ENCODE measurements at regions not wholly inside any gene's neighbourhood (a gene's known extent, or its start where the extent isn't known, plus 50 kb on each side); places are given as distances from the start of the nearest gene placed in this dataset.

DNA sequence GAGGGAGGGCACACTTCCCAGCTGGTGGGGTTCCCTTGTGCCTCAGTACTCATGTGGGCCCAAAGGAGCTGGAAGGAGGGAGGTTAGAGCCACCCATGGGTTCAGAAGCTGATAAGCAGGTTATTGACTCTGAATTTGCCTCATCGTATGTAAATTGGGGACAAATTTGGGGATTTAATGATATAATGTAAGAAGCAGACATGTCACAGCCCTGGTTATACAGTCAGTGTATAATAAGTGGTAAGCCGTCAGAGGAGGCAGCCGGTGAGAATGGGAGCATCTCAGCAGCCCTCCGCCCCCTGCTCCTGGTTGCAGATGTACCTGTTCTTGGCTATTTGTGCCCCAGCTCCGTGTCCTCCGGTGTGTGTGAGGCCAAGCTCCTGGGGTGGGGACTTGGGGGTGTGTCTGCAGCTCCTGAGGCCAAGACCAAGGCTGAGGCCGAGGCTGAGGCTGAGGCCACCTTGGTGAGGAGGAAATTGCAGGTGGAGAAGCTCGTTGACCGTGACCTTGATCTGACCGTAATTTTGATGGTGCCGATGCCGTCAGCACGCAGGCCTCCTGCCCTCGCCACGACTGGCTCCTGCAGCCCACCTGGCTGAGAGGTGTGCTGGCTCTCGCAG, 288.1 kb downstream of the SEC14L1 start:
- TF ChIP-seq FOXM1 (IDR thresholded peaks at IDR 0.05; ENCODE audit: borderline replicate concordance, low read depth) = no peak
- TF ChIP-seq, protein P1, sequence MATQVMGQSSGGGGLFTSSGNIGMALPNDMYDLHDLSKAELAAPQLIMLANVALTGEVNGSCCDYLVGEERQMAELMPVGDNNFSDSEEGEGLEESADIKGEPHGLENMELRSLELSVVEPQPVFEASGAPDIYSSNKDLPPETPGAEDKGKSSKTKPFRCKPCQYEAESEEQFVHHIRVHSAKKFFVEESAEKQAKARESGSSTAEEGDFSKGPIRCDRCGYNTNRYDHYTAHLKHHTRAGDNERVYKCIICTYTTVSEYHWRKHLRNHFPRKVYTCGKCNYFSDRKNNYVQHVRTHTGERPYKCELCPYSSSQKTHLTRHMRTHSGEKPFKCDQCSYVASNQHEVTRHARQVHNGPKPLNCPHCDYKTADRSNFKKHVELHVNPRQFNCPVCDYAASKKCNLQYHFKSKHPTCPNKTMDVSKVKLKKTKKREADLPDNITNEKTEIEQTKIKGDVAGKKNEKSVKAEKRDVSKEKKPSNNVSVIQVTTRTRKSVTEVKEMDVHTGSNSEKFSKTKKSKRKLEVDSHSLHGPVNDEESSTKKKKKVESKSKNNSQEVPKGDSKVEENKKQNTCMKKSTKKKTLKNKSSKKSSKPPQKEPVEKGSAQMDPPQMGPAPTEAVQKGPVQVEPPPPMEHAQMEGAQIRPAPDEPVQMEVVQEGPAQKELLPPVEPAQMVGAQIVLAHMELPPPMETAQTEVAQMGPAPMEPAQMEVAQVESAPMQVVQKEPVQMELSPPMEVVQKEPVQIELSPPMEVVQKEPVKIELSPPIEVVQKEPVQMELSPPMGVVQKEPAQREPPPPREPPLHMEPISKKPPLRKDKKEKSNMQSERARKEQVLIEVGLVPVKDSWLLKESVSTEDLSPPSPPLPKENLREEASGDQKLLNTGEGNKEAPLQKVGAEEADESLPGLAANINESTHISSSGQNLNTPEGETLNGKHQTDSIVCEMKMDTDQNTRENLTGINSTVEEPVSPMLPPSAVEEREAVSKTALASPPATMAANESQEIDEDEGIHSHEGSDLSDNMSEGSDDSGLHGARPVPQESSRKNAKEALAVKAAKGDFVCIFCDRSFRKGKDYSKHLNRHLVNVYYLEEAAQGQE (IDR thresholded peaks at IDR 0.05; ENCODE audit: low read depth) = no peak
- TF ChIP-seq, protein P2, sequence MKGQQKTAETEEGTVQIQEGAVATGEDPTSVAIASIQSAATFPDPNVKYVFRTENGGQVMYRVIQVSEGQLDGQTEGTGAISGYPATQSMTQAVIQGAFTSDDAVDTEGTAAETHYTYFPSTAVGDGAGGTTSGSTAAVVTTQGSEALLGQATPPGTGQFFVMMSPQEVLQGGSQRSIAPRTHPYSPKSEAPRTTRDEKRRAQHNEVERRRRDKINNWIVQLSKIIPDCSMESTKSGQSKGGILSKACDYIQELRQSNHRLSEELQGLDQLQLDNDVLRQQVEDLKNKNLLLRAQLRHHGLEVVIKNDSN (IDR thresholded peaks at IDR 0.05) = no peak
- no peak for TF ChIP-seq TCF12 (IDR thresholded peaks at IDR 0.05; ENCODE audit: low read depth)
- TF ChIP-seq NFIC (IDR thresholded peaks at IDR 0.05) = no peak
- no peak for TF ChIP-seq RAD21 (IDR thresholded peaks at IDR 0.05; ENCODE audit: low read depth)

DNA sequence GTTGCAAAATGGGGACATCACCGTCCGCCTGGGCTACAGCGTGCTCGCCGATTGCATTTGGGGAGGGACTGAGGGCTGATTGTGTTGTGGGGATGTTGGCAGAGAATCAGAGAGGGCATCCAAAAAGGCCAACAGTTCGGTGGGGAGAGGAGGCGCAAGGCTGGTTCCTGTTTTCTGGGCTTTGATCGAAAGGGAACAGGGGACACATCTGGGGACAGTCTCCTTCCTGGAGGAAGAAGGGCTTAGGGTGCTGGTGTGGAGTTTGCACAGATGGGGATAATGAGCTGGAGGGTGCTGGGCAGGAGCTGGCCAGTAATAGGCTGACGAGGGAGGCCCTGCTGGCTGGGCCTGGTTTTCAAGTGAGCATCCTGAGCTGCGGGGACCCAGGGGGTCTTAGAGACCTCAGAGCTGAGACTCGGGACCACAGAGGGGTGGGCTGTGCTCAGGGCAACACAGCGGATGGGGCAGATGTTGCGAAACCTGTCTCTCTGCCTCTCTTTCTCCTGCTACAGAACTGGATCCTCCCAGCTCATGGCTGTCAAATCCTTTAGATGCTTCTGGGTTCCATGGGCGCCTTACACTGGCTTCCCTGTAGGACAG, 288.7 kb downstream of the SEC14L1 start:
- TF ChIP-seq CEBPB (IDR thresholded peaks at IDR 0.05) = peak; percentile 80
- TF ChIP-seq, protein P2 (IDR thresholded peaks at IDR 0.05) = no peak
- TF ChIP-seq, protein P3, sequence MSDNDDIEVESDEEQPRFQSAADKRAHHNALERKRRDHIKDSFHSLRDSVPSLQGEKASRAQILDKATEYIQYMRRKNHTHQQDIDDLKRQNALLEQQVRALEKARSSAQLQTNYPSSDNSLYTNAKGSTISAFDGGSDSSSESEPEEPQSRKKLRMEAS (IDR thresholded peaks at IDR 0.05) = no peak

DNA sequence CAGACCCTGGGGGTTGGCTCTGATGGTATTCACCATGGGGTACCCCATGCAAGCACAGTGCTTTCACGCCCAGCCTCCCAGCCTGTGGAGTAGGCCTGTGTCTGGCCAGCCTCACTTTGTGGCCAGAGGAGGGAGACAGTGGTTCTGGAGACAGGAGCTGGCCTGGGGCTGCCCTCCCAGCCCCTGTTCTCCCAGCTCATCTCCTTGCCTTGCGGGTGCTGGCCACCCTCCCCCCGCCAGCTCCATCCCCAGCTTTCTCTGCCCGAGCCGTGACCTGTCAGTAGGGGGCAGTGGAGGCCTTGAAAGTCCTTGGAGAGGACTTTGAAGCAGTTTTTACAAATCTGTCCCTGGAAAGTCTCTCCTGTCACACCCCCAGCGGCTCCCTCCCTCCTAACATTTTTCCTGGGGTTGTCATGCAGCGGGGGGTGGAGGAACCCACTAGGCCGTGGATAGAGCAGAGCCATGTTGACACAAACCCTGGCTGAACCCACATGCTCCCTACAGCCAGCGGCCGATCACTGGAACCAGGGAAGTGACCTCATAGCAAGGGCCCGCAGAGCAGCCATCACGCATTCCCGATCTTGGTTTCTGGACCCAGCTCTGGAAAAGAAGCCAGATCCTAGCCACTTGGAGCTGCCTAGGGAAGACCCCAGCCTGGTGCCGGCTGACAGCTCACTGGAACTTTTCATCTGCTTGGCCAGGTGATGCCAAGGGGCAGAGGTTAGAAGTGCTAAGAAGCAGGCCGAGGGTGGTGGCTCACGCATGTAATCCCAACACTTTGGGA, 289.4 kb downstream of the SEC14L1 start:
- TF ChIP-seq FOXM1 (IDR thresholded peaks at IDR 0.05; ENCODE audit: borderline replicate concordance, low read depth) = no peak
- peak; percentile 38; the same call in 1 of the 2 replicates for TF ChIP-seq TCF12 (IDR thresholded peaks at IDR 0.05; ENCODE audit: low read depth)
- peak; percentile 83 for TF ChIP-seq RAD21 (IDR thresholded peaks at IDR 0.05; ENCODE audit: low read depth)
- peak; percentile 31; the same call in 1 of the 2 replicates for TF ChIP-seq YY1 (IDR thresholded peaks at IDR 0.05; ENCODE audit: low read depth)
- no peak for TF ChIP-seq CEBPB (IDR thresholded peaks at IDR 0.05)
- no peak for TF ChIP-seq TAF1 (IDR thresholded peaks at IDR 0.05; ENCODE audit: low read depth)
- no peak for TF ChIP-seq EP300 (IDR thresholded peaks at IDR 0.05; ENCODE audit: borderline replicate concordance)

DNA sequence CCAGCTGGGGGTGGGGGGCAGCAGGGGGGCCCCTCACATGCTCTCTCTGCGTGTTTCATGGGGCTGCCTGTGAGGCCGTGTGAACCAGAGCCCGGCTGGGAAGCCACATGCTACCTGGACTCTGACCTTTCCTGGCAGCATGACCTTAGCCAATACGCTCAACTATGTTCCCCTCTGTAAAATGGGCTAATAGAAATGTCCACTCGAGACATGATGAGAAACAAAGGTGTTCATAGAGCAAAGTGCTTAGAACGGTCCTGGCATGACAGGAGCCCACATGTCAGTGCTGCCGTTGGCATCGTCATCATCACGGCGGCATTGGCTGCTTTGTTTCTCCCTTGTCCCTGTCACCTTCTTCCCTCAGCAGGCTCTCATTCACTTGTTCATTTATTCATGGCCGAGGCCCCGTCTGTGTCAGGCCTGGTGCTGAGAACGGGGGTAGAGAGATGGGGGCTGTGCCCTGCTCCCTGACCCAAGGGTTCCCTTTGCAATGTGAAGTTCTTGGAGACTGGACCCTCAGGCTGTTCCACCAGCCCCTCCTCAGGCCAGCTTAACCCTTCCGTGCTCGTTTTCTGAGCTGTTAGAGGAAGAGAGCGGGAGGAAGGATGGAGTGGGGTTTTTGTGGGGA, 291.4 kb downstream of the SEC14L1 start:
- TF ChIP-seq EP300 (IDR thresholded peaks at IDR 0.05; ENCODE audit: borderline replicate concordance) (no peak), EGR1 (IDR thresholded peaks at IDR 0.05) (no peak), FOXM1 (IDR thresholded peaks at IDR 0.05; ENCODE audit: borderline replicate concordance, low read depth) (no peak), TAF1 (IDR thresholded peaks at IDR 0.05; ENCODE audit: low read depth) (no peak), ZBTB7A (IDR thresholded peaks at IDR 0.05; ENCODE audit: low read depth) (no peak), NFIC (IDR thresholded peaks at IDR 0.05) (no peak), CEBPB (IDR thresholded peaks at IDR 0.05) (no peak), TCF12 (IDR thresholded peaks at IDR 0.05; ENCODE audit: low read depth) (no peak), RAD21 (IDR thresholded peaks at IDR 0.05; ENCODE audit: low read depth) (no peak), YY1 (IDR thresholded peaks at IDR 0.05; ENCODE audit: low read depth) (no peak), CREB1 (IDR thresholded peaks at IDR 0.05; ENCODE audit: low read depth) (no peak), TEAD4 (IDR thresholded peaks at IDR 0.05) (no peak)
- TF ChIP-seq, protein P1 (IDR thresholded peaks at IDR 0.05; ENCODE audit: low read depth) = no peak
- TF ChIP-seq, protein P2 (IDR thresholded peaks at IDR 0.05) = no peak
- TF ChIP-seq, protein P3 (IDR thresholded peaks at IDR 0.05) = no peak

DNA sequence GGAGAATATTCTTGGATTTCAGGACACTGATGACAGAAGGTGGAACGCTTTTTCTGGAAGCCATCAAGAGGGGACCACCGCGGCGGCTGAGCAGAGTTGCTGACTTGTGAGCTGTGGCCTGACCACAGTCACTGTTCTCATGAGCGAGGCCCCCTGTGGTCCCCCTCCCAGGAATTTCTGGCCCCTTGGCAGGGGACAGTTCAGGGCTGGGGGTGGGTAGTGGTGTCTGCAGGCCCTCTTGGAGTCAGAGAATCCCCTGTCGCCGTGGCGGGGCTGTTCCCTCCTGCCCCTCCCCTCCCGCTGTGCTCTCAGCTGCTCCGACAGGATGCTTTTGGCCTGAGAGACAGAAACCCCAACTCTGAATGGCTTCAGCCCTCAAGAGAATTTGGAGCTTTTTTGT, 292.0 kb downstream of the SEC14L1 start:
- TF ChIP-seq ZBTB7A (IDR thresholded peaks at IDR 0.05; ENCODE audit: low read depth) (no peak), EP300 (IDR thresholded peaks at IDR 0.05; ENCODE audit: borderline replicate concordance) (no peak), TCF12 (IDR thresholded peaks at IDR 0.05; ENCODE audit: low read depth) (no peak), TEAD4 (IDR thresholded peaks at IDR 0.05) (no peak), RAD21 (IDR thresholded peaks at IDR 0.05; ENCODE audit: low read depth) (no peak), YY1 (IDR thresholded peaks at IDR 0.05; ENCODE audit: low read depth) (no peak), FOXM1 (IDR thresholded peaks at IDR 0.05; ENCODE audit: borderline replicate concordance, low read depth) (no peak), NFIC (IDR thresholded peaks at IDR 0.05) (no peak), EGR1 (IDR thresholded peaks at IDR 0.05) (no peak), CEBPB (IDR thresholded peaks at IDR 0.05) (no peak), TAF1 (IDR thresholded peaks at IDR 0.05; ENCODE audit: low read depth) (no peak), CREB1 (IDR thresholded peaks at IDR 0.05; ENCODE audit: low read depth) (no peak)
- TF ChIP-seq, protein P3 (IDR thresholded peaks at IDR 0.05) = no peak
- TF ChIP-seq, protein P1 (IDR thresholded peaks at IDR 0.05; ENCODE audit: low read depth) = no peak
- TF ChIP-seq, protein P2 (IDR thresholded peaks at IDR 0.05) = no peak

Measured in Ishikawa (cell line).